AG10803 (cell line): ENCODE measurements at regions not wholly inside any gene's neighbourhood (a gene's known extent, or its start where the extent isn't known, plus 50 kb on each side); places are given as distances from the start of the nearest gene placed in this dataset.
"Not testable (repeated sequence)": the region's sequence is repeated elsewhere in the genome, so short reads cannot be mapped to it uniquely, and the experiment has no call there.

ENCODE experiments used
- DNase-seq: peaks from one replicate; pipeline ENCODE4 v3.0.0; 2010; ENCODE audit warnings: low read depth
- H3K4me3 ChIP-seq: 2 replicates; pipeline ENCODE4 v1.5.1; 2011; ENCODE audit warnings: mild to moderate bottlenecking, low read length, control low read depth
- TF ChIP-seq, protein P1 (sequence below): conservative IDR thresholded peaks from 2 replicates; pipeline ENCODE4 v1.5.1; 2011; ENCODE audit warnings: mild to moderate bottlenecking, low read length, control low read depth, inconsistent platforms

DNA sequence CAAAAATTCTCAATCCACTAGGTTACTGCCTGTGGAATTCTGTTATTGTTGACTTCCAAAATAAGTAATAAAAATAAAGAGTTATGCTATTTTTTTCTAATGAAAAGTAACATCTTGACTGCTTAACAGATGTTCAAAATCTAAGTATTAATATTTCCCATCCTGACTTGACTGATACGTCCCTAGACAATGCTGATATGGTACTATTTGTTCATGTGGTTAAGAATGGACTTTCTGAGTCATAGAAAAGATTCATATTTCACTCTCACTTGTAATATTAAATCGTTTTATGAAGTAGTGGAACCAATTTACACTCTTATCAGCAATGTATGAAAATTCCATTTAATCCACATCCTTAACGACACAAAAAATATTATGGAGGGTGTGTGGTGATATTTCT, 104.8 kb upstream of the PLSCR5 start:
- TF ChIP-seq, protein P1, sequence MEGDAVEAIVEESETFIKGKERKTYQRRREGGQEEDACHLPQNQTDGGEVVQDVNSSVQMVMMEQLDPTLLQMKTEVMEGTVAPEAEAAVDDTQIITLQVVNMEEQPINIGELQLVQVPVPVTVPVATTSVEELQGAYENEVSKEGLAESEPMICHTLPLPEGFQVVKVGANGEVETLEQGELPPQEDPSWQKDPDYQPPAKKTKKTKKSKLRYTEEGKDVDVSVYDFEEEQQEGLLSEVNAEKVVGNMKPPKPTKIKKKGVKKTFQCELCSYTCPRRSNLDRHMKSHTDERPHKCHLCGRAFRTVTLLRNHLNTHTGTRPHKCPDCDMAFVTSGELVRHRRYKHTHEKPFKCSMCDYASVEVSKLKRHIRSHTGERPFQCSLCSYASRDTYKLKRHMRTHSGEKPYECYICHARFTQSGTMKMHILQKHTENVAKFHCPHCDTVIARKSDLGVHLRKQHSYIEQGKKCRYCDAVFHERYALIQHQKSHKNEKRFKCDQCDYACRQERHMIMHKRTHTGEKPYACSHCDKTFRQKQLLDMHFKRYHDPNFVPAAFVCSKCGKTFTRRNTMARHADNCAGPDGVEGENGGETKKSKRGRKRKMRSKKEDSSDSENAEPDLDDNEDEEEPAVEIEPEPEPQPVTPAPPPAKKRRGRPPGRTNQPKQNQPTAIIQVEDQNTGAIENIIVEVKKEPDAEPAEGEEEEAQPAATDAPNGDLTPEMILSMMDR, result no peak
- DNase-seq, result peak; percentile 6
- no peak overlapping the region for H3K4me3 ChIP-seq

DNA sequence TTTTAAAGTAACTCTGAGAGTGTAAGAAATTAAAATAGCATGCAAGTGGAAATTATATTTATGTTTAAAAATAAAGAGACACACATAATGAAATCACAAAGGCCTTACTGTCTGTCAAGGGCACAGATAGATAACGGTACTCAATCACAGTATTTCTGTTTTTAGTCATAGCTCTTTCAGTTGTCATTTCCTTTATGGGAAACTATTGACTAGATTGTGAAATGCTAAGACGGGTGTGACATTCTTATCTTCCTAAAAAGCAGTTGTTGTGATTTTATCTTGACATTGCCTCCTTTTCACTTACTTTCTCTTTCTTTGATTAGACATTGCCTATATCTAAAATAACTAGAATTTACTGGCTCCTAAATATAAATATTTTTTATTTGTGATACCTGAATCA, 100.1 kb upstream of the PLSCR5 start:
- DNase-seq, result no peak
- no peak overlapping the region for H3K4me3 ChIP-seq

DNA sequence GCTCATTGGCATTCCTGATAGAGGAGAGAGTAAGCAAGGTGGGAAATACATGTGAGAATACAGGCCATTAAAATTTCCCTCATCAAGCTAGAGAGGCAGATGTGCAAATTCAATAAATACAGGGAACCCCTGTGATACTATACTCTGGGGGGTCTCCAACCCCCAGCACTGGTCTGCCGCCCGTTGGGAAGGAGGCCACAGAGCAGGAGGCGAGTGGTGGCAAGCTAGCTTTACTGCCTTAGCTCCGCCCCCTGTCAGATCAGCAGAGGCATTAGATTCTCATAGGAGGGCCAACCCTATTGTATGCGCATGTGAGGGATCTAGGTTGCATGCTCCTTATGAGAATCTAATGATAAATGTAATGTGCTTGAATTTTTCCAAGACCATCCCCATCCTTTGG, 97.1 kb upstream of the PLSCR5 start:
- DNase-seq, result no peak
- TF ChIP-seq, protein P1, result no peak
- H3K4me3 ChIP-seq, result no peak overlapping the region

More for the DNA sequence above, 100.1 kb upstream of the PLSCR5 start:
- TF ChIP-seq, protein P1, result no peak

DNA sequence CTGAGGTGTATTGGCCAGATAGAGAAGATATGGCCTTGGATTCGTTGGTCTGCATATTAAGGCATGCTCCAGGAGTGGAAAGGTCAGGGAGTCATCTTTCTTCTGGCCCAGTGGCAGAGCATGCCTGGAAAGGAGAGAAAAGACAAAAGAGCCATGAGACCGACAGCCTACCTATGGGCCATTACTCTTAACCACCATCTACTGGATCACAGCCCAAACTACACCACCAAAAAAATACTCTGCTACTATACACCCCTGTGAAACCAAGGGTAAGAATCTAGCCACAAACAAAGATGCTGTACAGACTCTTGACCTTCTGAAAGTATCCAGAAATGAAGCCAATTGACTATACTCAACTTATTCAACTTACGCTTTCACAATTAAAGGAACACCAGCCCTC, 96.1 kb upstream of the PLSCR5 start:
- DNase-seq, result no peak
- TF ChIP-seq, protein P1, result no peak
- H3K4me3 ChIP-seq, result no peak overlapping the region

DNA sequence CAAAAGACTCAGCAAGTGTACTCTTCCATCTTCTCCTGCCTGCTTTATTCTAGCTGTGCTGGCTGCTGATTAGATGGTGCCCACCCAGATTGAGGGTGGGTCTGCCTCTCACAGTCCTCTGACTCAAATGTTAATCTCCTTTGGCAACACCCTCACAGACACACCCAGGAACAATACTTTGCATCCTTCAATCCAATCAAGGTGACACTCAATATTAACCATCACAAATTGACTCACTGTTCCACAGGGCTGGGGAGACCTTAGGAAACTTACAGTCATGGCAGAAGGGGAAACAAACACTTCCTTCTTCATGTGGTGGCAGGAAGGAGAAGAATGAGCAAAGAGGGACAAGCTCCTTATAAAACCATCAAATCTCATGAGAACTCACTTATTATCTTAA, 94.9 kb upstream of the PLSCR5 start:
- not testable (repeated sequence) for H3K4me3 ChIP-seq, DNase-seq

DNA sequence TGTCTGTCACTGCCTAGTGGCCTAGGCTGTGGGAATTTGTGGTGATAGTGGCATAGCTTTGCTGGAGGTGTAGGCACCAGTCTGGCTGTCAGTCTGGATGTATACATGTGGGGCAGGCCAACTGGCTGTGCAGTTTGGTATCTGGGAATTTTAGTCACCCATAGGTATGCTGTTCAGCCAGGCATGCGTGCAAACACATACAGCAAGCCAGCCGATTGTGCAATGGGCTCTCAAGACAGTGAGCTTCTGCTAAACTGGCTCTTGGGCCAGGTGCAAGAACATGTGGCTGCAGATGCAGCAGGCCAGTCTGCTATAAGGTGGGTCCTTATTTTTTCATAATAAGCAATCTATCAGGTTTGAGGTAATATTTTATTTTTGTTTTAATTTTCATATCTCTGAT, 87.1 kb upstream of the PLSCR5 start:
- TF ChIP-seq, protein P1, result no peak
- H3K4me3 ChIP-seq, result no peak overlapping the region
- peak; percentile 10 for DNase-seq

DNA sequence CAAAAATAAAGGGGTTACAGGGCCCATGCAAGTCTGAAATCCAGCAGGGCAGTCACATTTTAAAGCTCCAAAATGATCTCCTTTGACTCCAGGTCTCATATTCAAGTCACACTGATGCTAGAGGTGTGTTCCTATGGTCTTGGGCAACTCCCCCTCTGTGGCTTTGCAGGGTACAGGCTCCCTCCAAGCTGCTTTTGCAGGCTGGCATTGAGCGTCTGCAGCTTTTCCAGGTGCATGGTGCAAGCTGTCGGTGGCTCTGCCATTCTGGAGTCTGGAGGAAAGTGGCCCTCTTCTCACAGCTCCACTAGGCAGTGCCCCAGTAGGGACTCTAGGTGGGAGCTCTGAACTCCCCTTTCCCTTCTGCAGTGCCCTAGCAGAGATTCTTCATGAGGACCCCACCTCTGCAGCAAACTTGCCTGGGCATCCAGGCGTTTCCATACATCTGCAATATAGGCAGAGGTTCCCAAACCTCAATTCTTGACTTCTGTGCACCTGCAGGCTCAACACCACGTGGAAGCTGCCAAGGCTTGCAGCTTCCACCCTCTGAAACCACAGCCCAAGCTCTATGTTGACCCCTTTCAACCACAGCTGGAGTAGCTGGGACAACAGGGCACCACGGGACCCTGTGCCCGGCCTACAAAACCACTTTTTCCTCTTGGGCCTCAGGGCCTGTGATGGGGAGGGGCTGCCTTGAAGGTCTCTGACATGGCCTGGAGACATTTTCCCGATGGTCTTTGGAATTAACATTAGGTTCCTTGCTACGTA, 80.1 kb upstream of the PLSCR5 start:
- DNase-seq, result no peak
- no peak overlapping the region for H3K4me3 ChIP-seq
- TF ChIP-seq, protein P1, result no peak
